ENCODE measurements at regions not wholly inside any gene's neighbourhood (a gene's known extent, or its start where the extent isn't known, plus 50 kb on each side); places are given as distances from the start of the nearest gene placed in this dataset.

GRCh38 chr15:93146601-93147000, 57.6 kb upstream of the RGMA start:
- TF ChIP-seq CTCF (IDR thresholded peaks at IDR 0.05) (no peak), POLR2A (IDR thresholded peaks at IDR 0.05) (no peak)
